Non-pigmented ciliary epithelial cell (primary cell): ENCODE measurements at regions not wholly inside any gene's neighbourhood (a gene's known extent, or its start where the extent isn't known, plus 50 kb on each side); places are given as distances from the start of the nearest gene placed in this dataset.
"Not testable (repeated sequence)": the region's sequence is repeated elsewhere in the genome, so short reads cannot be mapped to it uniquely, and the experiment has no call there.

Source experiments
- DNase-seq: peaks from one replicate; pipeline ENCODE4 v3.0.0-alpha.2; 2010; ENCODE audit warnings: low read depth

- DNase-seq = no peak
Observed at GRCh38 chr7:55261386-55261770, 103.8 kb upstream of the LANCL2 start.

- DNase-seq = not testable (repeated sequence)
Observed at GRCh38 chr7:55265328-55265727, 99.8 kb upstream of the LANCL2 start.

GRCh38 chr7:55265836-55266642, 99.1 kb upstream of the LANCL2 start:
- DNase-seq = no peak

- no peak for DNase-seq
Observed at GRCh38 chr7:55271069-55271626, 94.0 kb upstream of the LANCL2 start.

GRCh38 chr7:55271661-55272060, 93.5 kb upstream of the LANCL2 start:
- no peak for DNase-seq

- no peak for DNase-seq
Observed at GRCh38 chr7:55272328-55272727, 92.8 kb upstream of the LANCL2 start.

GRCh38 chr7:55273186-55273980, 91.8 kb upstream of the LANCL2 start:
- no peak for DNase-seq

- no peak for DNase-seq
Observed at GRCh38 chr7:55274156-55274555, 91.0 kb upstream of the LANCL2 start.

GRCh38 chr7:55275291-55276200, 89.6 kb upstream of the LANCL2 start:
- DNase-seq = no peak

- DNase-seq = no peak
Observed at GRCh38 chr7:55276572-55277295, 88.4 kb upstream of the LANCL2 start.

- DNase-seq = no peak
Observed at GRCh38 chr7:55277916-55278315, 87.2 kb upstream of the LANCL2 start.

- no peak for DNase-seq
Observed at GRCh38 chr7:55278321-55278720, 86.8 kb upstream of the LANCL2 start.

GRCh38 chr7:55279080-55279845, 85.9 kb upstream of the LANCL2 start:
- no peak for DNase-seq

GRCh38 chr7:55280031-55280454, 85.1 kb upstream of the LANCL2 start:
- no peak for DNase-seq

GRCh38 chr7:55285665-55286064, 79.5 kb upstream of the LANCL2 start:
- DNase-seq = no peak

GRCh38 chr7:55286666-55287065, 78.5 kb upstream of the LANCL2 start:
- no peak for DNase-seq

GRCh38 chr7:55288070-55288824, 76.9 kb upstream of the LANCL2 start:
- no peak for DNase-seq

- no peak for DNase-seq
Observed at GRCh38 chr7:55296070-55296469, 69.1 kb upstream of the LANCL2 start.

- DNase-seq = no peak
Observed at GRCh38 chr7:55299273-55299967, 65.7 kb upstream of the LANCL2 start.
